ENCODE measurements at regions not wholly inside any gene's neighbourhood (a gene's known extent, or its start where the extent isn't known, plus 50 kb on each side); places are given as distances from the start of the nearest gene placed in this dataset.
A peak's percentile ranks its signal among the peaks of the same experiment; 100 is the strongest.

DNA sequence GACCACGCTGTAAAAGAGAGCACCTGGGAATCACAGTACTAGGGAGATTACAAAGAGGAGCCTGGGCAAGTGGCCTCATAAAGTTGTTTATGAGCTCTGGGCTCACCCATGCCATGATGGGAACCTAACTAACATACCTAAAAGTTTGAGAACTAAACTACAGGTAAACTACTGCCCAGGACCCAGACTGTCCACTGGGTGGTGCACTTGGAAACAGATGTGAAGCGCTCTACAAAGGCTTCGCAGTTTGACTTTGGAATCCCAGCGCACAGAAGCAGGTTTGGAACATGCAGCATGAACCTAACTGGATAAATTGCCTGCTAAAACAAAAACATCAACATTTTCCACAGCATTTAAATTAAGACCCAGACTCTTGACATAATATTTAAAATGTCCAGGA lies 418.6 kb downstream of the FAM181B start:
- no peaks in the 10 kb centered on the region for H3K36me3 ChIP-seq (ENCODE audit: control insufficient read depth in 2 of 2, insufficient read depth in 2 of 2, low read length in 1 of 2)
- H3K27me3 ChIP-seq (replicated peaks in 1 of 2; ENCODE audit: control insufficient read depth in 2 of 2, insufficient read depth in 2 of 2, low read length in 1 of 2), result no peaks in the 10 kb centered on the region
- in situ Hi-C loops (cut with MboI) (no loop called here), intact Hi-C loops (cut with micrococcal nuclease; ENCODE audit: unreplicated experiment) (loop anchor here (1.0 kb wide), 1 partner anchor 380 kb away; no protein-coding TSS in a partner anchor)
- DNase-seq (ENCODE audit: low read depth, low spot score) (no peak), ATAC-seq (peak; percentile 84), FAIRE-seq (peak; percentile 70)
- no peak overlapping the region for H3K27ac ChIP-seq (ENCODE audit: control insufficient read depth, insufficient read depth)
- H2AFZ ChIP-seq (ENCODE audit: control insufficient read depth, low read depth, low read length), result no peak overlapping the region
- H4K20me1 ChIP-seq (ENCODE audit: control insufficient read depth, insufficient read depth), result no peaks in the 10 kb centered on the region
- ChIA-PET CTCF (interaction anchor here (1.1 to 1.8 kb wide), 2 partner anchors 380 to 387 kb away, joined by 6 to 9 read pairs; no protein-coding TSS in a partner anchor), RAD21 (ENCODE audit: unreplicated experiment) (interaction anchor here (0.8 kb wide), 1 partner anchor 386 kb away, joined by 3 read pairs; no protein-coding TSS in a partner anchor), POLR2A (no interaction called here), SMC1A (ENCODE audit: uncharacterized antibody, unreplicated experiment) (interaction anchor here (0.6 kb wide), 1 partner anchor 1883 kb away, joined by 3 read pairs; no protein-coding TSS in a partner anchor)
- no peak overlapping the region for H3K4me3 ChIP-seq
- no peaks in the 10 kb centered on the region for H3K79me2 ChIP-seq (ENCODE audit: control insufficient read depth, insufficient read depth, low read length)
- 50% methylated on average over 4 of the region's 4 CpGs for WGBS (ENCODE audit: insufficient coverage, insufficient replicate concordance, low lambda C conversion rate, missing lambda C conversion rate)
- no TSS peak for BruUV-seq (replicated peaks)
- H3K4me1 ChIP-seq (ENCODE audit: control insufficient read depth, insufficient read depth, low read length), result no peaks in the 10 kb centered on the region
- no peaks in the 10 kb centered on the region for H3K9me3 ChIP-seq (replicated peaks; ENCODE audit: control insufficient read depth, insufficient read depth, low read length)
- H3K4me2 ChIP-seq (ENCODE audit: control insufficient read depth, insufficient read depth), result no peak overlapping the region
- H3K9ac ChIP-seq (ENCODE audit: control insufficient read depth, insufficient read depth, low read length), result no peak overlapping the region
- TF ChIP-seq PKNOX1 (IDR thresholded peaks at IDR 0.05) (no peak), TCF3 (IDR thresholded peaks at IDR 0.05; ENCODE audit: borderline replicate concordance, insufficient read depth, low read depth, low read length) (no peak), CTCF (IDR thresholded peaks at IDR 0.05 in 2 of 3, conservative IDR thresholded peaks at IDR 0.05 in 1 of 3; ENCODE audit: control insufficient read depth in 2 of 3, extremely low read depth in 1 of 3, insufficient read depth in 1 of 3, low read depth in 3 of 3, low read length in 3 of 3) (peak; percentile 44 to 62 (median 53); a peak in 5 of 6 replicates), E2F8 (IDR thresholded peaks at IDR 0.05; ENCODE audit: low read depth, partially characterized antibody) (no peak), CREM (IDR thresholded peaks at IDR 0.05; ENCODE audit: low read depth) (no peak), SMAD1 (IDR thresholded peaks at IDR 0.05; ENCODE audit: low read depth, partially characterized antibody) (no peak), SUZ12 (IDR thresholded peaks at IDR 0.05; ENCODE audit: unreplicated experiment) (no peak), MAX (IDR thresholded peaks at IDR 0.05; ENCODE audit: low read depth, low read length) (no peak), STAT1 (conservative IDR thresholded peaks at IDR 0.05) (no peak), HCFC1 (IDR thresholded peaks at IDR 0.05; ENCODE audit: low read length) (no peak), ATF7 (IDR thresholded peaks at IDR 0.05; ENCODE audit: low read depth) (no peak), RFX5 (IDR thresholded peaks at IDR 0.05; ENCODE audit: low read depth, low read length) (no peak), ESRRA (IDR thresholded peaks at IDR 0.05; ENCODE audit: low read length) (no peak), EP300 (IDR thresholded peaks at IDR 0.05; ENCODE audit: borderline replicate concordance in 1 of 2, control insufficient read depth in 1 of 2, low read depth in 2 of 2, low read length in 2 of 2) (no peak), IRF3 (IDR thresholded peaks at IDR 0.05) (no peak), PBX3 (IDR thresholded peaks at IDR 0.05; ENCODE audit: insufficient replicate concordance, low read depth, low read length) (no peak)
